GM23338 (cell line): ENCODE measurements at regions not wholly inside any gene's neighbourhood (a gene's known extent, or its start where the extent isn't known, plus 50 kb on each side); places are given as distances from the start of the nearest gene placed in this dataset.

ENCODE experiments used
- ATAC-seq: fragments of 200-7000 bp; cut with Tn5 transposase; 3 replicates; pipeline ENCODE4 v1.9.1; 2020
- DNase-seq: peaks from one replicate; pipeline ENCODE4 v3.0.0-alpha.2; 2015; ENCODE audit warnings: low spot score
- H2AFZ ChIP-seq: fragments of 200-600 bp; sonication (generic); 2 replicates; pipeline ENCODE4 v1.8.0; 2016; ENCODE audit warnings: antibody characterized with exemption, mild to moderate bottlenecking, moderate library complexity
- H3F3A ChIP-seq: fragments of 200-600 bp; sonication (generic); replicated peaks from 2 replicates; pipeline ENCODE4 v1.8.0; 2017; ENCODE audit warnings: antibody characterized with exemption, mixed run types, low read depth
- H3K27ac ChIP-seq: fragments of 200-600 bp; sonication (generic); 2 replicates; pipeline ENCODE4 v1.6.1; 2016; ENCODE audit warnings: low read depth
- H3K27me3 ChIP-seq: fragments of 200-600 bp; sonication (generic); 2 replicates; pipeline ENCODE4 v1.8.0; 2016; ENCODE audit warnings: mild to moderate bottlenecking, mixed run types, moderate library complexity; ENCODE audit not compliant: insufficient read depth
- H3K36me3 ChIP-seq: fragments of 200-600 bp; sonication (generic); 2 replicates; pipeline ENCODE4 v1.8.0; 2016; ENCODE audit warnings: mild to moderate bottlenecking; ENCODE audit not compliant: insufficient read depth
- H3K4me1 ChIP-seq: fragments of 200-600 bp; sonication (generic); 2 replicates; pipeline ENCODE4 v1.8.0; 2016; ENCODE audit warnings: mild to moderate bottlenecking, moderate library complexity; ENCODE audit not compliant: insufficient read depth
- H3K4me2 ChIP-seq: fragments of 200-600 bp; sonication (generic); 2 replicates; pipeline ENCODE4 v1.7.1; 2017; ENCODE audit warnings: mixed run types
- H3K4me3 ChIP-seq: fragments of 200-600 bp; sonication (generic); 2 replicates; pipeline ENCODE4 v1.6.1; 2016; ENCODE audit warnings: mixed run types
- H3K79me2 ChIP-seq: fragments of 200-600 bp; sonication (generic); replicated peaks from 2 replicates; pipeline ENCODE4 v1.8.0; 2017; ENCODE audit warnings: mild to moderate bottlenecking; ENCODE audit not compliant: insufficient read depth
- H3K9me2 ChIP-seq: fragments of 200-600 bp; sonication (generic); 2 replicates; pipeline ENCODE4 v1.8.0; 2017; ENCODE audit not compliant: insufficient read depth
- H4K20me1 ChIP-seq: fragments of 200-600 bp; sonication (generic); replicated peaks from 2 replicates; pipeline ENCODE4 v1.8.0; 2017; ENCODE audit warnings: mild to moderate bottlenecking; ENCODE audit not compliant: insufficient read depth
- H3K27ac Mint-ChIP-seq: 2 replicates; pipeline ENCODE4 v1.8.0; 2020; ENCODE audit warnings: inconsistent platforms, mild to moderate bottlenecking, moderate library complexity, mixed read lengths
- H3K27me3 Mint-ChIP-seq: 3 replicates; pipeline ENCODE4 v1.8.0; 2022; ENCODE audit warnings: low read depth, mild to moderate bottlenecking, moderate library complexity, mixed read lengths, inconsistent platforms; ENCODE audit not compliant: insufficient read depth, poor library complexity
- H3K36me3 Mint-ChIP-seq: 3 replicates; pipeline ENCODE4 v1.8.0; 2021; ENCODE audit warnings: low read depth, mild to moderate bottlenecking, inconsistent platforms, moderate library complexity, mixed read lengths
- H3K4me1 Mint-ChIP-seq: 3 replicates; pipeline ENCODE4 v1.8.0; 2020; ENCODE audit warnings: mild to moderate bottlenecking, inconsistent platforms, mixed read lengths
- H3K4me3 Mint-ChIP-seq: 3 replicates; pipeline ENCODE4 v1.8.0; 2021; ENCODE audit warnings: moderate library complexity, mild to moderate bottlenecking, inconsistent platforms, mixed read lengths
- H3K9me3 Mint-ChIP-seq: 3 replicates; pipeline ENCODE4 v1.8.0; 2020; ENCODE audit warnings: moderate library complexity, mild to moderate bottlenecking, inconsistent platforms, mixed read lengths
- CREB1 ChIP-seq: fragments of 250-450 bp; sonication (Bioruptor Pico); IDR thresholded peaks from 2 replicates; pipeline ENCODE4 v1.5.0; 2020; ENCODE audit warnings: low read depth, mild to moderate bottlenecking, moderate library complexity
- ETS1 ChIP-seq: IDR thresholded peaks from 2 replicates; pipeline ENCODE4 v1.6.1; 2016; ENCODE audit warnings: antibody characterized with exemption
- EZH2 ChIP-seq: fragments of 200-600 bp; sonication (generic); IDR thresholded peaks from one replicate; pipeline ENCODE4 v1.8.0; 2017; ENCODE audit warnings: antibody characterized with exemption, mild to moderate bottlenecking, low read depth; ENCODE audit not compliant: unreplicated experiment
- EZH2phosphoT487 ChIP-seq: fragments of 200-600 bp; sonication (generic); IDR thresholded peaks from one replicate; pipeline ENCODE4 v1.8.1; 2018; ENCODE audit warnings: antibody characterized with exemption; ENCODE audit not compliant: unreplicated experiment
- JUNB ChIP-seq: IDR thresholded peaks from one replicate; pipeline ENCODE4 v1.6.1; 2016; ENCODE audit warnings: antibody characterized with exemption; ENCODE audit not compliant: unreplicated experiment
- NANOG ChIP-seq: IDR thresholded peaks from 2 replicates; pipeline ENCODE4 v1.6.1; 2016; ENCODE audit warnings: antibody characterized with exemption, borderline replicate concordance
- POLR2AphosphoS5 ChIP-seq: IDR thresholded peaks from 2 replicates; pipeline ENCODE4 v1.6.1; 2016; ENCODE audit warnings: antibody characterized with exemption, low read depth
- STAT1 ChIP-seq: IDR thresholded peaks from one replicate; pipeline ENCODE4 v1.6.1; 2016; ENCODE audit warnings: antibody characterized with exemption; ENCODE audit not compliant: unreplicated experiment
- ZNF114 ChIP-seq: fragments of 250-450 bp; sonication (Bioruptor Pico); IDR thresholded peaks from 2 replicates; pipeline ENCODE4 v1.5.0; 2020; ENCODE audit warnings: mild to moderate bottlenecking, moderate library complexity
- ZNF331 ChIP-seq: fragments of 250-450 bp; sonication (Bioruptor Pico); IDR thresholded peaks from 2 replicates; pipeline ENCODE4 v1.5.0; 2020; ENCODE audit warnings: low read depth, mild to moderate bottlenecking, moderate library complexity
- TF ChIP-seq, protein P1 (sequence below): IDR thresholded peaks from one replicate; pipeline ENCODE4 v1.6.1; 2018; ENCODE audit warnings: antibody characterized with exemption; ENCODE audit not compliant: unreplicated experiment
- TF ChIP-seq, protein P2 (sequence below), 2 experiments: fragments of 200-600 bp in 1 of 2; sonication (generic) in 1 of 2; conservative IDR thresholded peaks; 2 replicates each; pipeline versions ENCODE4 v1.5.1 to v1.6.1; 2016 to 2017; ENCODE audit warnings: antibody characterized with exemption in 2 of 2, low read depth in 2 of 2, mild to moderate bottlenecking in 2 of 2, moderate library complexity in 1 of 2
- TF ChIP-seq, protein P3 (sequence below): fragments of 250-450 bp; sonication (Bioruptor Pico); IDR thresholded peaks from 2 replicates; pipeline ENCODE4 v1.5.0; 2020; ENCODE audit warnings: mild to moderate bottlenecking, moderate library complexity

DNA sequence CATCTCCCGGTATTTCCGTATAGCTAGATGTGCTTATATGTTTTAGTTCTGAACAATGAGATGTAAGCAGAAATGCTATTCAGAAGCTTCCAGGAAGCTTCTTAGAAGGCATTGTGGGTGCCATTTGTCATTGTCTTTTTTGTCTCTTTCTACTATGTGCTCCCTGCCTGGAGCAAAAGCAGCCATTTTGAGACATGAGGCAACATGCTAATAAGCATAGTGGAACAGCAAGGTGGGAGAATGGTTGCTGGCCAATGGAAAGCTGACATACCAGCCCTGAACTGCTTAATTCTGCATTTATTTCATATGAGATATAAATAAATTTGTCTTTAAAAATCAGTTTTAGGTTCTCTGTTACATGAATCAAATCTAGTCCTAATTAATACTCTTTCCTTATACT lies 299.7 kb downstream of the LMO7 start:
- H4K20me1 ChIP-seq = no peaks in the 10 kb centered on the region
- no peak overlapping the region for H2AFZ ChIP-seq
- H3K9me2 ChIP-seq = no peaks in the 10 kb centered on the region
- Mint-ChIP-seq H3K27me3 (peaks cover 3% of the 10 kb centered on the region), H3K4me3 (no peak overlapping the region), H3K9me3 (no peaks in the 10 kb centered on the region), H3K36me3 (no peaks in the 10 kb centered on the region), H3K27ac (no peak overlapping the region), H3K4me1 (peaks cover 4% of the 10 kb centered on the region; the same call in 2 of the 3 replicates)
- H3F3A ChIP-seq = no peaks in the 10 kb centered on the region
- no peaks in the 10 kb centered on the region for H3K79me2 ChIP-seq
- no peak for TF ChIP-seq ETS1
- TF ChIP-seq POLR2AphosphoS5 = no peak
- no peak for TF ChIP-seq CREB1 (CRISPR knock-in tag)
- TF ChIP-seq STAT1 = no peak
- no peak for TF ChIP-seq EZH2phosphoT487
- TF ChIP-seq NANOG = no peak
- no peak for TF ChIP-seq ZNF331 (CRISPR knock-in tag)
- TF ChIP-seq ZNF114 = no peak
- TF ChIP-seq, protein P1, sequence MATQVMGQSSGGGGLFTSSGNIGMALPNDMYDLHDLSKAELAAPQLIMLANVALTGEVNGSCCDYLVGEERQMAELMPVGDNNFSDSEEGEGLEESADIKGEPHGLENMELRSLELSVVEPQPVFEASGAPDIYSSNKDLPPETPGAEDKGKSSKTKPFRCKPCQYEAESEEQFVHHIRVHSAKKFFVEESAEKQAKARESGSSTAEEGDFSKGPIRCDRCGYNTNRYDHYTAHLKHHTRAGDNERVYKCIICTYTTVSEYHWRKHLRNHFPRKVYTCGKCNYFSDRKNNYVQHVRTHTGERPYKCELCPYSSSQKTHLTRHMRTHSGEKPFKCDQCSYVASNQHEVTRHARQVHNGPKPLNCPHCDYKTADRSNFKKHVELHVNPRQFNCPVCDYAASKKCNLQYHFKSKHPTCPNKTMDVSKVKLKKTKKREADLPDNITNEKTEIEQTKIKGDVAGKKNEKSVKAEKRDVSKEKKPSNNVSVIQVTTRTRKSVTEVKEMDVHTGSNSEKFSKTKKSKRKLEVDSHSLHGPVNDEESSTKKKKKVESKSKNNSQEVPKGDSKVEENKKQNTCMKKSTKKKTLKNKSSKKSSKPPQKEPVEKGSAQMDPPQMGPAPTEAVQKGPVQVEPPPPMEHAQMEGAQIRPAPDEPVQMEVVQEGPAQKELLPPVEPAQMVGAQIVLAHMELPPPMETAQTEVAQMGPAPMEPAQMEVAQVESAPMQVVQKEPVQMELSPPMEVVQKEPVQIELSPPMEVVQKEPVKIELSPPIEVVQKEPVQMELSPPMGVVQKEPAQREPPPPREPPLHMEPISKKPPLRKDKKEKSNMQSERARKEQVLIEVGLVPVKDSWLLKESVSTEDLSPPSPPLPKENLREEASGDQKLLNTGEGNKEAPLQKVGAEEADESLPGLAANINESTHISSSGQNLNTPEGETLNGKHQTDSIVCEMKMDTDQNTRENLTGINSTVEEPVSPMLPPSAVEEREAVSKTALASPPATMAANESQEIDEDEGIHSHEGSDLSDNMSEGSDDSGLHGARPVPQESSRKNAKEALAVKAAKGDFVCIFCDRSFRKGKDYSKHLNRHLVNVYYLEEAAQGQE = no peak
- TF ChIP-seq EZH2 = no peak
- TF ChIP-seq, protein P2, sequence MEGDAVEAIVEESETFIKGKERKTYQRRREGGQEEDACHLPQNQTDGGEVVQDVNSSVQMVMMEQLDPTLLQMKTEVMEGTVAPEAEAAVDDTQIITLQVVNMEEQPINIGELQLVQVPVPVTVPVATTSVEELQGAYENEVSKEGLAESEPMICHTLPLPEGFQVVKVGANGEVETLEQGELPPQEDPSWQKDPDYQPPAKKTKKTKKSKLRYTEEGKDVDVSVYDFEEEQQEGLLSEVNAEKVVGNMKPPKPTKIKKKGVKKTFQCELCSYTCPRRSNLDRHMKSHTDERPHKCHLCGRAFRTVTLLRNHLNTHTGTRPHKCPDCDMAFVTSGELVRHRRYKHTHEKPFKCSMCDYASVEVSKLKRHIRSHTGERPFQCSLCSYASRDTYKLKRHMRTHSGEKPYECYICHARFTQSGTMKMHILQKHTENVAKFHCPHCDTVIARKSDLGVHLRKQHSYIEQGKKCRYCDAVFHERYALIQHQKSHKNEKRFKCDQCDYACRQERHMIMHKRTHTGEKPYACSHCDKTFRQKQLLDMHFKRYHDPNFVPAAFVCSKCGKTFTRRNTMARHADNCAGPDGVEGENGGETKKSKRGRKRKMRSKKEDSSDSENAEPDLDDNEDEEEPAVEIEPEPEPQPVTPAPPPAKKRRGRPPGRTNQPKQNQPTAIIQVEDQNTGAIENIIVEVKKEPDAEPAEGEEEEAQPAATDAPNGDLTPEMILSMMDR (conservative IDR thresholded peaks at IDR 0.05; ENCODE audit: low read depth in 2 of 2) = no peak
- TF ChIP-seq JUNB = no peak
- TF ChIP-seq, protein P3, sequence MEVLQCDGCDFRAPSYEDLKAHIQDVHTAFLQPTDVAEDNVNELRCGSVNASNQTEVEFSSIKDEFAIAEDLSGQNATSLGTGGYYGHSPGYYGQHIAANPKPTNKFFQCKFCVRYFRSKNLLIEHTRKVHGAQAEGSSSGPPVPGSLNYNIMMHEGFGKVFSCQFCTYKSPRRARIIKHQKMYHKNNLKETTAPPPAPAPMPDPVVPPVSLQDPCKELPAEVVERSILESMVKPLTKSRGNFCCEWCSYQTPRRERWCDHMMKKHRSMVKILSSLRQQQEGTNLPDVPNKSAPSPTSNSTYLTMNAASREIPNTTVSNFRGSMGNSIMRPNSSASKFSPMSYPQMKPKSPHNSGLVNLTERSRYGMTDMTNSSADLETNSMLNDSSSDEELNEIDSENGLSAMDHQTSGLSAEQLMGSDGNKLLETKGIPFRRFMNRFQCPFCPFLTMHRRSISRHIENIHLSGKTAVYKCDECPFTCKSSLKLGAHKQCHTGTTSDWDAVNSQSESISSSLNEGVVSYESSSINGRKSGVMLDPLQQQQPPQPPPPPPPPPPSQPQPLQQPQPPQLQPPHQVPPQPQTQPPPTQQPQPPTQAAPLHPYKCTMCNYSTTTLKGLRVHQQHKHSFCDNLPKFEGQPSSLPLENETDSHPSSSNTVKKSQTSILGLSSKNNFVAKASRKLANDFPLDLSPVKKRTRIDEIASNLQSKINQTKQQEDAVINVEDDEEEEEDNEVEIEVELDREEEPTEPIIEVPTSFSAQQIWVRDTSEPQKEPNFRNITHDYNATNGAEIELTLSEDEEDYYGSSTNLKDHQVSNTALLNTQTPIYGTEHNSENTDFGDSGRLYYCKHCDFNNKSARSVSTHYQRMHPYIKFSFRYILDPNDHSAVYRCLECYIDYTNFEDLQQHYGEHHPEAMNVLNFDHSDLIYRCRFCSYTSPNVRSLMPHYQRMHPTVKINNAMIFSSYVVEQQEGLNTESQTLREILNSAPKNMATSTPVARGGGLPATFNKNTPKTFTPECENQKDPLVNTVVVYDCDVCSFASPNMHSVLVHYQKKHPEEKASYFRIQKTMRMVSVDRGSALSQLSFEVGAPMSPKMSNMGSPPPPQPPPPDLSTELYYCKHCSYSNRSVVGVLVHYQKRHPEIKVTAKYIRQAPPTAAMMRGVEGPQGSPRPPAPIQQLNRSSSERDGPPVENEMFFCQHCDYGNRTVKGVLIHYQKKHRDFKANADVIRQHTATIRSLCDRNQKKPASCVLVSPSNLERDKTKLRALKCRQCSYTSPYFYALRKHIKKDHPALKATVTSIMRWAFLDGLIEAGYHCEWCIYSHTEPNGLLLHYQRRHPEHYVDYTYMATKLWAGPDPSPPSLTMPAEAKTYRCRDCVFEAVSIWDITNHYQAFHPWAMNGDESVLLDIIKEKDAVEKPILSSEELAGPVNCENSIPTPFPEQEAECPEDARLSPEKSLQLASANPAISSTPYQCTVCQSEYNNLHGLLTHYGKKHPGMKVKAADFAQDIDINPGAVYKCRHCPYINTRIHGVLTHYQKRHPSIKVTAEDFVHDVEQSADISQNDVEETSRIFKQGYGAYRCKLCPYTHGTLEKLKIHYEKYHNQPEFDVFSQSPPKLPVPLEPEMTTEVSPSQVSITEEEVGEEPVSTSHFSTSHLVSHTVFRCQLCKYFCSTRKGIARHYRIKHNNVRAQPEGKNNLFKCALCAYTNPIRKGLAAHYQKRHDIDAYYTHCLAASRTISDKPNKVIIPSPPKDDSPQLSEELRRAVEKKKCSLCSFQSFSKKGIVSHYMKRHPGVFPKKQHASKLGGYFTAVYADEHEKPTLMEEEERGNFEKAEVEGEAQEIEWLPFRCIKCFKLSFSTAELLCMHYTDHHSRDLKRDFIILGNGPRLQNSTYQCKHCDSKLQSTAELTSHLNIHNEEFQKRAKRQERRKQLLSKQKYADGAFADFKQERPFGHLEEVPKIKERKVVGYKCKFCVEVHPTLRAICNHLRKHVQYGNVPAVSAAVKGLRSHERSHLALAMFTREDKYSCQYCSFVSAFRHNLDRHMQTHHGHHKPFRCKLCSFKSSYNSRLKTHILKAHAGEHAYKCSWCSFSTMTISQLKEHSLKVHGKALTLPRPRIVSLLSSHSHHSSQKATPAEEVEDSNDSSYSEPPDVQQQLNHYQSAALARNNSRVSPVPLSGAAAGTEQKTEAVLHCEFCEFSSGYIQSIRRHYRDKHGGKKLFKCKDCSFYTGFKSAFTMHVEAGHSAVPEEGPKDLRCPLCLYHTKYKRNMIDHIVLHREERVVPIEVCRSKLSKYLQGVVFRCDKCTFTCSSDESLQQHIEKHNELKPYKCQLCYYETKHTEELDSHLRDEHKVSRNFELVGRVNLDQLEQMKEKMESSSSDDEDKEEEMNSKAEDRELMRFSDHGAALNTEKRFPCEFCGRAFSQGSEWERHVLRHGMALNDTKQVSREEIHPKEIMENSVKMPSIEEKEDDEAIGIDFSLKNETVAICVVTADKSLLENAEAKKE = no peak
- no peaks in the 10 kb centered on the region for H3K36me3 ChIP-seq
- H3K4me1 ChIP-seq = no peaks in the 10 kb centered on the region
- H3K4me2 ChIP-seq = no peak overlapping the region
- DNase-seq = peak; percentile 57
- no peaks in the 10 kb centered on the region for H3K27me3 ChIP-seq
- H3K27ac ChIP-seq = no peak overlapping the region
- H3K4me3 ChIP-seq = no peak overlapping the region
- peak; percentile 50; the same call in 2 of the 3 replicates for ATAC-seq
